Hematopoietic multipotent progenitor cell treated with erythropoietin and hydrocortisone succinate and interleukin-3 and kit ligand, for 6 days (in vitro differentiated cells): ENCODE measurements at regions not wholly inside any gene's neighbourhood (a gene's known extent, or its start where the extent isn't known, plus 50 kb on each side); places are given as distances from the start of the nearest gene placed in this dataset.
"Not testable (repeated sequence)": the region's sequence is repeated elsewhere in the genome, so short reads cannot be mapped to it uniquely, and the experiment has no call there.

Experiments
- DNase-seq: peaks from one replicate; pipeline ENCODE4 v3.0.0-alpha.2; 2015

GRCh38 chr1:238727670-238728069 lies 658.7 kb upstream of the CHRM3 start:
- DNase-seq, result no peak

GRCh38 chr1:238722812-238723211 lies 663.6 kb upstream of the CHRM3 start:
- no peak for DNase-seq

- DNase-seq, result no peak
Observed at GRCh38 chr1:238710697-238711096, 675.7 kb upstream of the CHRM3 start.

GRCh38 chr1:238701024-238701423 lies 685.3 kb upstream of the CHRM3 start:
- DNase-seq, result no peak

GRCh38 chr1:238690415-238690814 lies 696.0 kb upstream of the CHRM3 start:
- no peak for DNase-seq

- DNase-seq, result not testable (repeated sequence)
Observed at GRCh38 chr1:238684576-238684975, 701.8 kb upstream of the CHRM3 start.

- no peak for DNase-seq
Observed at GRCh38 chr1:238681451-238681850, 704.9 kb upstream of the CHRM3 start.

GRCh38 chr1:238681021-238681420 lies 705.3 kb upstream of the CHRM3 start:
- DNase-seq, result no peak

GRCh38 chr1:238677567-238677966 lies 708.8 kb upstream of the CHRM3 start:
- DNase-seq, result no peak

- no peak for DNase-seq
Observed at GRCh38 chr1:238675221-238675620, 711.1 kb upstream of the CHRM3 start.

- DNase-seq, result no peak
Observed at GRCh38 chr1:238674316-238674715, 712.1 kb upstream of the CHRM3 start.

GRCh38 chr1:238673561-238673960 lies 712.8 kb upstream of the CHRM3 start:
- DNase-seq, result no peak

- no peak for DNase-seq
Observed at GRCh38 chr1:238672806-238673205, 713.6 kb upstream of the CHRM3 start.

- peak; percentile 1 for DNase-seq
Observed at GRCh38 chr1:238672262-238672661, 714.1 kb upstream of the CHRM3 start.

- no peak for DNase-seq
Observed at GRCh38 chr1:238664139-238664538, 722.2 kb upstream of the CHRM3 start.

GRCh38 chr1:238660849-238661248 lies 725.5 kb upstream of the CHRM3 start:
- DNase-seq, result no peak

- no peak for DNase-seq
Observed at GRCh38 chr1:238658763-238659162, 727.6 kb upstream of the CHRM3 start.

GRCh38 chr1:238653693-238654321 lies 732.6 kb upstream of the CHRM3 start:
- no peak for DNase-seq

- no peak for DNase-seq
Observed at GRCh38 chr1:238652346-238652968, 733.9 kb upstream of the CHRM3 start.

GRCh38 chr1:238649200-238649599 lies 737.2 kb upstream of the CHRM3 start:
- DNase-seq, result no peak

- DNase-seq, result no peak
Observed at GRCh38 chr1:238648751-238649150, 737.6 kb upstream of the CHRM3 start.

GRCh38 chr1:238648296-238648695 lies 738.1 kb upstream of the CHRM3 start:
- no peak for DNase-seq

GRCh38 chr1:238647877-238648276 lies 738.5 kb upstream of the CHRM3 start:
- no peak for DNase-seq

- peak; percentile 3 for DNase-seq
Observed at GRCh38 chr1:238642231-238642630, 744.1 kb upstream of the CHRM3 start.

GRCh38 chr1:238639861-238640260 lies 746.5 kb upstream of the CHRM3 start:
- no peak for DNase-seq
